PC-9 (cell line): ENCODE measurements at regions not wholly inside any gene's neighbourhood (a gene's known extent, or its start where the extent isn't known, plus 50 kb on each side); places are given as distances from the start of the nearest gene placed in this dataset.
"Not testable (repeated sequence)": the region's sequence is repeated elsewhere in the genome, so short reads cannot be mapped to it uniquely, and the experiment has no call there.

Source experiments
- CTCF ChIP-seq: fragments of 200-600 bp; sonication (generic); conservative IDR thresholded peaks from 2 replicates; pipeline ENCODE4 v1.6.1; 2017; ENCODE audit warnings: mixed run types, antibody characterized with exemption, mild to moderate bottlenecking, moderate library complexity
- EZH2 ChIP-seq: fragments of 200-600 bp; sonication (generic); IDR thresholded peaks from 2 replicates; pipeline ENCODE4 v1.8.0; 2017; ENCODE audit warnings: antibody characterized with exemption, low read depth

- not testable (repeated sequence) for TF ChIP-seq CTCF, EZH2
Observed at GRCh38 chr2:160600437-160600836, 106.8 kb upstream of the RBMS1 start.
